HG03103 (cell line): ENCODE measurements at regions not wholly inside any gene's neighbourhood (a gene's known extent, or its start where the extent isn't known, plus 50 kb on each side); places are given as distances from the start of the nearest gene placed in this dataset.

Source experiments
- ATAC-seq: cut with Tn5 transposase; IDR thresholded peaks from one replicate; pipeline ENCODE4 v1.9.1; 2021; ENCODE audit warnings: low read depth; ENCODE audit not compliant: unreplicated experiment

GRCh38 chr4:14267373-14268060 is 640.0 kb upstream of the BOD1L1 start:
- ATAC-seq: no peak

GRCh38 chr4:14269824-14270223 is 642.3 kb upstream of the BOD1L1 start:
- ATAC-seq: no peak

GRCh38 chr4:14272206-14272605 is 644.7 kb upstream of the BOD1L1 start:
- no peak for ATAC-seq

- no peak for ATAC-seq
Measured at GRCh38 chr4:14277505-14277904, 650.0 kb upstream of the BOD1L1 start.

- ATAC-seq: no peak
Measured at GRCh38 chr4:14280567-14280966, 653.0 kb upstream of the BOD1L1 start.

- no peak for ATAC-seq
Measured at GRCh38 chr4:14284578-14284977, 657.1 kb upstream of the BOD1L1 start.

- ATAC-seq: no peak
Measured at GRCh38 chr4:14289708-14290107, 662.2 kb upstream of the BOD1L1 start.

GRCh38 chr4:14293582-14293981 is 666.1 kb upstream of the BOD1L1 start:
- ATAC-seq: no peak

- no peak for ATAC-seq
Measured at GRCh38 chr4:14294611-14295010, 667.1 kb upstream of the BOD1L1 start.

GRCh38 chr4:14299166-14299565 is 671.6 kb upstream of the BOD1L1 start:
- ATAC-seq: no peak

- ATAC-seq: no peak
Measured at GRCh38 chr4:14302021-14302420, 674.5 kb upstream of the BOD1L1 start.

- ATAC-seq: no peak
Measured at GRCh38 chr4:14303856-14304255, 676.3 kb upstream of the BOD1L1 start.

- ATAC-seq: no peak
Measured at GRCh38 chr4:14308229-14308651, 680.7 kb upstream of the BOD1L1 start.

GRCh38 chr4:14309431-14309830 is 681.9 kb upstream of the BOD1L1 start:
- no peak for ATAC-seq

GRCh38 chr4:14313757-14314156 is 686.2 kb upstream of the BOD1L1 start:
- ATAC-seq: no peak

- ATAC-seq: no peak
Measured at GRCh38 chr4:14315129-14315528, 687.2 kb upstream of the CPEB2 start.

- no peak for ATAC-seq
Measured at GRCh38 chr4:14317351-14317750, 684.9 kb upstream of the CPEB2 start.

- no peak for ATAC-seq
Measured at GRCh38 chr4:14318671-14319070, 683.6 kb upstream of the CPEB2 start.

GRCh38 chr4:14321723-14322122 is 680.6 kb upstream of the CPEB2 start:
- ATAC-seq: no peak

- no peak for ATAC-seq
Measured at GRCh38 chr4:14323191-14323590, 679.1 kb upstream of the CPEB2 start.

- no peak for ATAC-seq
Measured at GRCh38 chr4:14329228-14329627, 673.1 kb upstream of the CPEB2 start.

GRCh38 chr4:14333616-14334015 is 668.7 kb upstream of the CPEB2 start:
- ATAC-seq: no peak

- no peak for ATAC-seq
Measured at GRCh38 chr4:14334166-14334565, 668.1 kb upstream of the CPEB2 start.
